Neural cell (in vitro differentiated cells): ENCODE measurements at regions not wholly inside any gene's neighbourhood (a gene's known extent, or its start where the extent isn't known, plus 50 kb on each side); places are given as distances from the start of the nearest gene placed in this dataset.

Experiments
- H2AFZ ChIP-seq: fragments of 200-600, 300-800 bp; sonication (generic), shearing (Covaris generic); 2 replicates; pipeline ENCODE4 v1.6.0; 2014; ENCODE audit warnings: low read depth, mild to moderate bottlenecking, antibody characterized with exemption, low read length, moderate library complexity
- H3F3A ChIP-seq: fragments of 200-600 bp; shearing (Covaris generic); 2 replicates; pipeline ENCODE4 v1.6.1; 2016; ENCODE audit warnings: mild to moderate bottlenecking, moderate library complexity, mixed read lengths, antibody characterized with exemption, low read length; ENCODE audit not compliant: insufficient read depth, poor library complexity, severe bottlenecking
- H3K27ac ChIP-seq: fragments of 200-600, 300-800 bp; sonication (generic), shearing (Covaris generic); 2 replicates; pipeline ENCODE4 v1.5.1; 2014; ENCODE audit warnings: mild to moderate bottlenecking, low read length, moderate library complexity
- H3K27me3 ChIP-seq: fragments of 300-800, 200-600 bp; sonication (generic), shearing (Covaris generic); 2 replicates; pipeline ENCODE4 v1.6.0; 2014; ENCODE audit warnings: mild to moderate bottlenecking, low read depth, low read length, moderate library complexity; ENCODE audit not compliant: insufficient read depth
- H3K36me3 ChIP-seq: fragments of 300-800, 200-600 bp; sonication (generic), shearing (Covaris generic); 2 replicates; pipeline ENCODE4 v1.5.1; 2014; ENCODE audit warnings: mild to moderate bottlenecking, antibody characterized with exemption, low read length, moderate library complexity; ENCODE audit not compliant: insufficient read depth
- H3K4me2 ChIP-seq: fragments of 300-800, 200-600 bp; sonication (generic), shearing (Covaris generic); 2 replicates; pipeline ENCODE4 v1.6.0; 2014; ENCODE audit warnings: mild to moderate bottlenecking, low read length
- H3K4me3 ChIP-seq: fragments of 300-800, 200-600 bp; sonication (generic), shearing (Covaris generic); 2 replicates; pipeline ENCODE4 v1.5.1; 2014; ENCODE audit warnings: mild to moderate bottlenecking, low read length, moderate library complexity
- H3K79me2 ChIP-seq: fragments of 200-600 bp; shearing (Covaris generic); replicated peaks from 2 replicates; pipeline ENCODE4 v1.6.0; 2014; ENCODE audit warnings: mild to moderate bottlenecking, low read length, moderate library complexity; ENCODE audit not compliant: insufficient read depth
- H3K9ac ChIP-seq: fragments of 300-800, 200-600 bp; sonication (generic), shearing (Covaris generic); 2 replicates; pipeline ENCODE4 v1.6.1; 2016; ENCODE audit warnings: mild to moderate bottlenecking, low read length, mixed read lengths
- H3K9me2 ChIP-seq: fragments of 200-600 bp; shearing (Covaris generic); 2 replicates; pipeline ENCODE4 v1.6.1; 2016; ENCODE audit warnings: mild to moderate bottlenecking, low read length, mixed read lengths; ENCODE audit not compliant: insufficient read depth
- H3K9me3 ChIP-seq: fragments of 200-600, 300-800 bp; sonication (generic), shearing (Covaris generic); 2 replicates; pipeline ENCODE4 v1.6.1; 2016; ENCODE audit warnings: mild to moderate bottlenecking, mixed run types, low read length, moderate library complexity, mixed read lengths
- H4K20me1 ChIP-seq: fragments of 200-600 bp; shearing (Covaris generic); 2 replicates; pipeline ENCODE4 v1.6.1; 2016; ENCODE audit warnings: mild to moderate bottlenecking, mixed run types; ENCODE audit not compliant: insufficient read depth
- EP300 ChIP-seq: fragments of 450-650 bp; conservative IDR thresholded peaks from 2 replicates; pipeline ENCODE4 v1.6.1; 2014; ENCODE audit warnings: antibody characterized with exemption, mild to moderate bottlenecking, moderate library complexity; ENCODE audit not compliant: poor library complexity, severe bottlenecking
- EZH2 ChIP-seq: fragments of 200-600, 300-800 bp; shearing (Covaris generic), sonication (generic); IDR thresholded peaks from 2 replicates; pipeline ENCODE4 v1.6.1; 2014; ENCODE audit warnings: antibody characterized with exemption, low read length, borderline replicate concordance, mild to moderate bottlenecking; ENCODE audit not compliant: insufficient read depth, poor library complexity, severe bottlenecking
- MXI1 ChIP-seq: fragments of 450-650 bp; conservative IDR thresholded peaks from 2 replicates; pipeline ENCODE4 v1.6.1; 2014; ENCODE audit warnings: antibody characterized with exemption, mild to moderate bottlenecking; ENCODE audit not compliant: poor library complexity, severe bottlenecking
- POLR2AphosphoS5 ChIP-seq: IDR thresholded peaks from 2 replicates; pipeline ENCODE4 v1.6.1; 2012
- RAD21 ChIP-seq: fragments of 450-650 bp; conservative IDR thresholded peaks from 2 replicates; pipeline ENCODE4 v1.6.1; 2014; ENCODE audit warnings: antibody characterized with exemption, mild to moderate bottlenecking, moderate library complexity
- SMC3 ChIP-seq: fragments of 450-650 bp; conservative IDR thresholded peaks from 2 replicates; pipeline ENCODE4 v1.6.1; 2014; ENCODE audit warnings: antibody characterized with exemption, mild to moderate bottlenecking, moderate library complexity; ENCODE audit not compliant: poor library complexity
- TAF1 ChIP-seq: IDR thresholded peaks from 2 replicates; pipeline ENCODE4 v1.6.1; 2012; ENCODE audit warnings: low read depth
- TF ChIP-seq, protein P1 (sequence below): IDR thresholded peaks from 2 replicates; pipeline ENCODE4 v1.6.1; 2012; ENCODE audit warnings: borderline replicate concordance
- TF ChIP-seq, protein P2 (sequence below): fragments of 450-650 bp; IDR thresholded peaks from 2 replicates; pipeline ENCODE4 v1.5.1; 2014; ENCODE audit warnings: antibody characterized with exemption, mild to moderate bottlenecking, moderate library complexity; ENCODE audit not compliant: poor library complexity, severe bottlenecking

DNA sequence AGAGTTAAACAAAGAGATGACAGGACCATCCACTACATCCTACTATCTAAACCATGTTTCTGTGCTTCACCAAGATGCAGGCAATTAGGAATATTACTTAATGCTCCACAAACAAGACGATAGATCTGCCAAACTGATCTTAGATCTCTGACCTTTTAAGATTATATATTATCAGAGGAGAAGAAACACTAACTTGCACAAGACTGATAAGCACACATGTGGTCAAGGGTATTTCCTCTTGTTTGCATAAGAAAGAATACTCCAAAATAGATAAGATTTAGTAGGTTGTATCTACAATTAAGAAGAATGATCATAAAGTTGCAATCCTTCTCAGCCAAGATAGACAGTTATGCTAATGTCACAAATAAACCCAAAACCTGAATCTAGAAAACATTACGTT lies 601.0 kb upstream of the ACO1 start:
- Histone ChIP-seq H3K36me3 (no peaks in the 10 kb centered on the region), H3F3A (no peaks in the 10 kb centered on the region), H3K4me3 (no peak overlapping the region), H3K9me3 (peaks cover 8% of the 10 kb centered on the region), H3K79me2 (no peaks in the 10 kb centered on the region), H4K20me1 (no peaks in the 10 kb centered on the region), H3K27me3 (no peaks in the 10 kb centered on the region), H3K9ac (no peak overlapping the region), H3K9me2 (no peaks in the 10 kb centered on the region), H2AFZ (no peak overlapping the region), H3K4me2 (no peak overlapping the region), H3K27ac (no peak overlapping the region)
- TF ChIP-seq MXI1, result no peak
- TF ChIP-seq, protein P1, sequence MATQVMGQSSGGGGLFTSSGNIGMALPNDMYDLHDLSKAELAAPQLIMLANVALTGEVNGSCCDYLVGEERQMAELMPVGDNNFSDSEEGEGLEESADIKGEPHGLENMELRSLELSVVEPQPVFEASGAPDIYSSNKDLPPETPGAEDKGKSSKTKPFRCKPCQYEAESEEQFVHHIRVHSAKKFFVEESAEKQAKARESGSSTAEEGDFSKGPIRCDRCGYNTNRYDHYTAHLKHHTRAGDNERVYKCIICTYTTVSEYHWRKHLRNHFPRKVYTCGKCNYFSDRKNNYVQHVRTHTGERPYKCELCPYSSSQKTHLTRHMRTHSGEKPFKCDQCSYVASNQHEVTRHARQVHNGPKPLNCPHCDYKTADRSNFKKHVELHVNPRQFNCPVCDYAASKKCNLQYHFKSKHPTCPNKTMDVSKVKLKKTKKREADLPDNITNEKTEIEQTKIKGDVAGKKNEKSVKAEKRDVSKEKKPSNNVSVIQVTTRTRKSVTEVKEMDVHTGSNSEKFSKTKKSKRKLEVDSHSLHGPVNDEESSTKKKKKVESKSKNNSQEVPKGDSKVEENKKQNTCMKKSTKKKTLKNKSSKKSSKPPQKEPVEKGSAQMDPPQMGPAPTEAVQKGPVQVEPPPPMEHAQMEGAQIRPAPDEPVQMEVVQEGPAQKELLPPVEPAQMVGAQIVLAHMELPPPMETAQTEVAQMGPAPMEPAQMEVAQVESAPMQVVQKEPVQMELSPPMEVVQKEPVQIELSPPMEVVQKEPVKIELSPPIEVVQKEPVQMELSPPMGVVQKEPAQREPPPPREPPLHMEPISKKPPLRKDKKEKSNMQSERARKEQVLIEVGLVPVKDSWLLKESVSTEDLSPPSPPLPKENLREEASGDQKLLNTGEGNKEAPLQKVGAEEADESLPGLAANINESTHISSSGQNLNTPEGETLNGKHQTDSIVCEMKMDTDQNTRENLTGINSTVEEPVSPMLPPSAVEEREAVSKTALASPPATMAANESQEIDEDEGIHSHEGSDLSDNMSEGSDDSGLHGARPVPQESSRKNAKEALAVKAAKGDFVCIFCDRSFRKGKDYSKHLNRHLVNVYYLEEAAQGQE, result no peak
- TF ChIP-seq EP300, result no peak
- TF ChIP-seq POLR2AphosphoS5, result no peak
- no peak for TF ChIP-seq TAF1
- no peak for TF ChIP-seq RAD21
- no peak for TF ChIP-seq EZH2

DNA sequence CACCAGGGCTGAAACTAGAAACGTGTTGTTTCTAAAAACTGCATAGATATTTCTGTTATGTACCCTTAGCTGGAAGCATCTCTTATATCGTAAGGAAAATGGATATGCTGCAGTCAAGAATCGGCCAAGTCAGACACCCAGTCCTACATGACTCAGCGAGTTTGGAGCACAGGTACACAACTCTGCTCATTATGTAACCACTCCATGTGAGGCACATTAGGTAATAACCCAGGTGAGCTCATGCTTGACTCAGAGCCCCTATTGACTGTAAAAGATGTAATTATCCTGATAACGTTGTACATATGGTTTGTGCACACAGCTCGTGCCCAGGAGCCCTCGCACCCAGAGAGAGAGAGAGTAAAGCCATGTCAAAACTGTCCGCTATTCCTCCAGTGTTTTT lies 593.7 kb upstream of the ACO1 start:
- no peak overlapping the region for H3K9ac ChIP-seq
- H3K27ac ChIP-seq, result no peak overlapping the region
- H3K9me2 ChIP-seq, result no peaks in the 10 kb centered on the region
- H3K79me2 ChIP-seq, result no peaks in the 10 kb centered on the region
- no peak overlapping the region for H2AFZ ChIP-seq
- no peak for TF ChIP-seq MXI1
- TF ChIP-seq, protein P2, sequence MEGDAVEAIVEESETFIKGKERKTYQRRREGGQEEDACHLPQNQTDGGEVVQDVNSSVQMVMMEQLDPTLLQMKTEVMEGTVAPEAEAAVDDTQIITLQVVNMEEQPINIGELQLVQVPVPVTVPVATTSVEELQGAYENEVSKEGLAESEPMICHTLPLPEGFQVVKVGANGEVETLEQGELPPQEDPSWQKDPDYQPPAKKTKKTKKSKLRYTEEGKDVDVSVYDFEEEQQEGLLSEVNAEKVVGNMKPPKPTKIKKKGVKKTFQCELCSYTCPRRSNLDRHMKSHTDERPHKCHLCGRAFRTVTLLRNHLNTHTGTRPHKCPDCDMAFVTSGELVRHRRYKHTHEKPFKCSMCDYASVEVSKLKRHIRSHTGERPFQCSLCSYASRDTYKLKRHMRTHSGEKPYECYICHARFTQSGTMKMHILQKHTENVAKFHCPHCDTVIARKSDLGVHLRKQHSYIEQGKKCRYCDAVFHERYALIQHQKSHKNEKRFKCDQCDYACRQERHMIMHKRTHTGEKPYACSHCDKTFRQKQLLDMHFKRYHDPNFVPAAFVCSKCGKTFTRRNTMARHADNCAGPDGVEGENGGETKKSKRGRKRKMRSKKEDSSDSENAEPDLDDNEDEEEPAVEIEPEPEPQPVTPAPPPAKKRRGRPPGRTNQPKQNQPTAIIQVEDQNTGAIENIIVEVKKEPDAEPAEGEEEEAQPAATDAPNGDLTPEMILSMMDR, result no peak
- TF ChIP-seq EZH2, result no peak
- no peak for TF ChIP-seq SMC3
- TF ChIP-seq RAD21, result no peak
- TF ChIP-seq TAF1, result no peak
- no peak overlapping the region for H3K4me2 ChIP-seq
- no peaks in the 10 kb centered on the region for H3F3A ChIP-seq
- no peaks in the 10 kb centered on the region for H4K20me1 ChIP-seq
- no peaks in the 10 kb centered on the region for H3K36me3 ChIP-seq
- no peaks in the 10 kb centered on the region for H3K27me3 ChIP-seq
- H3K4me3 ChIP-seq, result no peak overlapping the region
- peaks cover 4% of the 10 kb centered on the region for H3K9me3 ChIP-seq
